Keratinocyte (primary cell): ENCODE measurements at regions not wholly inside any gene's neighbourhood (a gene's known extent, or its start where the extent isn't known, plus 50 kb on each side); places are given as distances from the start of the nearest gene placed in this dataset.

Experiments
- EZH2 ChIP-seq: IDR thresholded peaks from one replicate; pipeline ENCODE4 v1.6.1; 2012; ENCODE audit warnings: inconsistent platforms, mild to moderate bottlenecking, low read length, moderate library complexity
- TF ChIP-seq, protein P1 (sequence below), 3 experiments: IDR thresholded peaks in 1 of 3; conservative IDR thresholded peaks in 1 of 3; optimal IDR thresholded peaks in 1 of 3; 2 replicates in 2 of 3; 3 replicates in 1 of 3; pipeline versions ENCODE3 to v1.5.1; 2011; ENCODE audit warnings: low read length in 3 of 3, mild to moderate bottlenecking in 3 of 3, moderate library complexity in 2 of 3, control low read depth in 1 of 3, inconsistent platforms in 1 of 3; ENCODE audit not compliant: insufficient read depth in 2 of 3; ENCODE audit errors: extremely low read depth in 1 of 3

- TF ChIP-seq, protein P1, sequence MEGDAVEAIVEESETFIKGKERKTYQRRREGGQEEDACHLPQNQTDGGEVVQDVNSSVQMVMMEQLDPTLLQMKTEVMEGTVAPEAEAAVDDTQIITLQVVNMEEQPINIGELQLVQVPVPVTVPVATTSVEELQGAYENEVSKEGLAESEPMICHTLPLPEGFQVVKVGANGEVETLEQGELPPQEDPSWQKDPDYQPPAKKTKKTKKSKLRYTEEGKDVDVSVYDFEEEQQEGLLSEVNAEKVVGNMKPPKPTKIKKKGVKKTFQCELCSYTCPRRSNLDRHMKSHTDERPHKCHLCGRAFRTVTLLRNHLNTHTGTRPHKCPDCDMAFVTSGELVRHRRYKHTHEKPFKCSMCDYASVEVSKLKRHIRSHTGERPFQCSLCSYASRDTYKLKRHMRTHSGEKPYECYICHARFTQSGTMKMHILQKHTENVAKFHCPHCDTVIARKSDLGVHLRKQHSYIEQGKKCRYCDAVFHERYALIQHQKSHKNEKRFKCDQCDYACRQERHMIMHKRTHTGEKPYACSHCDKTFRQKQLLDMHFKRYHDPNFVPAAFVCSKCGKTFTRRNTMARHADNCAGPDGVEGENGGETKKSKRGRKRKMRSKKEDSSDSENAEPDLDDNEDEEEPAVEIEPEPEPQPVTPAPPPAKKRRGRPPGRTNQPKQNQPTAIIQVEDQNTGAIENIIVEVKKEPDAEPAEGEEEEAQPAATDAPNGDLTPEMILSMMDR (optimal IDR thresholded peaks at IDR 0.05 in 1 of 3, IDR thresholded peaks at IDR 0.05 in 1 of 3, conservative IDR thresholded peaks at IDR 0.05 in 1 of 3; ENCODE audit: extremely low read depth in 1 of 3, insufficient read depth in 2 of 3, low read length in 3 of 3) = no peak
- TF ChIP-seq EZH2 = no peak
These were observed 284.6 kb downstream of the C16orf95 start for GRCh38 chr16:87032554-87032953.
